ENCODE measurements at regions not wholly inside any gene's neighbourhood (a gene's known extent, or its start where the extent isn't known, plus 50 kb on each side); places are given as distances from the start of the nearest gene placed in this dataset.

- POLR2A ChIA-PET = no interaction called here
- no peaks in the 10 kb centered on the region for H3K27me3 Mint-ChIP-seq
- H3K27me3 ChIP-seq (ENCODE audit: control insufficient read depth in 1 of 2, insufficient read depth in 2 of 2, low read length in 2 of 2) = no peaks in the 10 kb centered on the region
- H3K4me3 Mint-ChIP-seq = no peak overlapping the region
- no peak overlapping the region for H3K4me3 ChIP-seq (ENCODE audit: low read length)
- no peak for DNase-seq
- no peak overlapping the region for H3K27ac Mint-ChIP-seq
- H3K9me3 ChIP-seq (ENCODE audit: control insufficient read depth in 1 of 2, insufficient read depth in 1 of 2, low read length in 2 of 2) = peaks cover 0 to 5% of the 10 kb centered on the region in 2 experiments
- no peak for TF ChIP-seq CTCF (IDR thresholded peaks at IDR 0.05)
- no peaks in the 10 kb centered on the region for H3K4me1 ChIP-seq (ENCODE audit: insufficient read depth, low read length)
- no peak for ATAC-seq (ENCODE audit: poor library complexity)
- no peaks in the 10 kb centered on the region for H3K36me3 Mint-ChIP-seq (ENCODE audit: low read depth)
- CTCF ChIA-PET = no interaction called here
- intact Hi-C loops (cut with DNase I, micrococcal nuclease) = no loop called here
- no peaks in the 10 kb centered on the region for H3K4me1 Mint-ChIP-seq (ENCODE audit: low read depth)
- H3K27ac ChIP-seq (ENCODE audit: low read depth in 1 of 2, low read length in 2 of 2) = no peak overlapping the region
- H3K9me3 Mint-ChIP-seq = peaks cover 9% of the 10 kb centered on the region
- no peaks in the 10 kb centered on the region for H3K36me3 ChIP-seq (ENCODE audit: insufficient read depth, low read length)
Observed at GRCh38 chr4:46450556-46450955, 60.6 kb upstream of the GABRA2 start.

- Mint-ChIP-seq H3K27me3 (no peaks in the 10 kb centered on the region), H3K27ac (no peak overlapping the region), H3K4me3 (no peak overlapping the region), H3K9me3 (peaks cover 14% of the 10 kb centered on the region), H3K4me1 (ENCODE audit: low read depth) (no peaks in the 10 kb centered on the region), H3K36me3 (ENCODE audit: low read depth) (no peaks in the 10 kb centered on the region)
- H3K4me1 ChIP-seq (ENCODE audit: insufficient read depth, low read length) = no peaks in the 10 kb centered on the region
- ATAC-seq (ENCODE audit: poor library complexity) (no peak), DNase-seq (no peak)
- no peaks in the 10 kb centered on the region for H3K36me3 ChIP-seq (ENCODE audit: insufficient read depth, low read length)
- no peaks in the 10 kb centered on the region for H3K27me3 ChIP-seq (ENCODE audit: control insufficient read depth in 1 of 2, insufficient read depth in 2 of 2, low read length in 2 of 2)
- H3K27ac ChIP-seq (ENCODE audit: low read depth in 1 of 2, low read length in 2 of 2) = no peak overlapping the region
- H3K9me3 ChIP-seq (ENCODE audit: control insufficient read depth in 1 of 2, insufficient read depth in 1 of 2, low read length in 2 of 2) = peaks cover 0 to 3% of the 10 kb centered on the region in 2 experiments
- intact Hi-C loops (cut with DNase I, micrococcal nuclease) = no loop called here
- TF ChIP-seq CTCF (IDR thresholded peaks at IDR 0.05) = no peak
- POLR2A ChIA-PET = no interaction called here
- CTCF ChIA-PET = no interaction called here
- no peak overlapping the region for H3K4me3 ChIP-seq (ENCODE audit: low read length)
Observed at GRCh38 chr4:46445710-46446314, 55.9 kb upstream of the GABRA2 start.

- Histone ChIP-seq H3K27ac (ENCODE audit: low read depth in 1 of 2, low read length in 2 of 2) (no peak overlapping the region), H3K9me3 (ENCODE audit: control insufficient read depth in 1 of 2, insufficient read depth in 1 of 2, low read length in 2 of 2) (peaks cover 0 to 3% of the 10 kb centered on the region in 2 experiments), H3K4me1 (ENCODE audit: insufficient read depth, low read length) (no peaks in the 10 kb centered on the region), H3K36me3 (ENCODE audit: insufficient read depth, low read length) (no peaks in the 10 kb centered on the region), H3K4me3 (ENCODE audit: low read length) (no peak overlapping the region), H3K27me3 (ENCODE audit: control insufficient read depth in 1 of 2, insufficient read depth in 2 of 2, low read length in 2 of 2) (no peaks in the 10 kb centered on the region)
- H3K4me3 Mint-ChIP-seq = no peak overlapping the region
- no peaks in the 10 kb centered on the region for H3K27me3 Mint-ChIP-seq
- intact Hi-C loops (cut with DNase I, micrococcal nuclease) = no loop called here
- ChIA-PET CTCF (no interaction called here), POLR2A (no interaction called here)
- H3K27ac Mint-ChIP-seq = no peak overlapping the region
- no peak for ATAC-seq (ENCODE audit: poor library complexity)
- H3K36me3 Mint-ChIP-seq (ENCODE audit: low read depth) = no peaks in the 10 kb centered on the region
- TF ChIP-seq CTCF (IDR thresholded peaks at IDR 0.05) = no peak
- peaks cover 15% of the 10 kb centered on the region for H3K9me3 Mint-ChIP-seq
- H3K4me1 Mint-ChIP-seq (ENCODE audit: low read depth) = no peaks in the 10 kb centered on the region
- DNase-seq = no peak
Observed at GRCh38 chr4:46444318-46445000, 54.5 kb upstream of the GABRA2 start.
